ENCODE measurements at regions not wholly inside any gene's neighbourhood (a gene's known extent, or its start where the extent isn't known, plus 50 kb on each side); places are given as distances from the start of the nearest gene placed in this dataset.
A peak's percentile ranks its signal among the peaks of the same experiment; 100 is the strongest.
"Not testable (repeated sequence)": the region's sequence is repeated elsewhere in the genome, so short reads cannot be mapped to it uniquely, and the experiment has no call there.

GRCh38 chr2:61677306-61677705 is 139.2 kb upstream of the XPO1 start:
- DNase-seq (ENCODE audit: low read depth, low spot score) = no peak

GRCh38 chr2:61675204-61675603 is 137.0 kb upstream of the XPO1 start:
- no peak for DNase-seq (ENCODE audit: low read depth, low spot score)

GRCh38 chr2:61671561-61672315 is 133.6 kb upstream of the XPO1 start:
- DNase-seq (ENCODE audit: low read depth, low spot score) = no peak

GRCh38 chr2:61670591-61671501 is 132.7 kb upstream of the XPO1 start:
- DNase-seq (ENCODE audit: low read depth, low spot score) = no peak

GRCh38 chr2:61664190-61664589 is 126.0 kb upstream of the XPO1 start:
- no peak for DNase-seq (ENCODE audit: low read depth, low spot score)

- DNase-seq (ENCODE audit: low read depth, low spot score) = no peak
Measured at GRCh38 chr2:61662990-61663389, 124.8 kb upstream of the XPO1 start.

GRCh38 chr2:61660511-61661388 is 122.6 kb upstream of the XPO1 start:
- peak; percentile 32 for DNase-seq (ENCODE audit: low read depth, low spot score)

- peak; percentile 14 for DNase-seq (ENCODE audit: low read depth, low spot score)
Measured at GRCh38 chr2:61658841-61659780, 121.0 kb upstream of the XPO1 start.

- DNase-seq (ENCODE audit: low read depth, low spot score) = not testable (repeated sequence)
Measured at GRCh38 chr2:61649946-61650345, 111.8 kb upstream of the XPO1 start.

- DNase-seq (ENCODE audit: low read depth, low spot score) = no peak
Measured at GRCh38 chr2:61649021-61649420, 110.9 kb upstream of the XPO1 start.

- no peak for DNase-seq (ENCODE audit: low read depth, low spot score)
Measured at GRCh38 chr2:61647044-61647443, 108.9 kb upstream of the XPO1 start.

- no peak for DNase-seq (ENCODE audit: low read depth, low spot score)
Measured at GRCh38 chr2:61645911-61646310, 107.8 kb upstream of the XPO1 start.

- not testable (repeated sequence) for DNase-seq (ENCODE audit: low read depth, low spot score)
Measured at GRCh38 chr2:61643153-61643552, 105.0 kb upstream of the XPO1 start.

GRCh38 chr2:61640406-61640805 is 102.2 kb upstream of the XPO1 start:
- peak; percentile 73 for DNase-seq (ENCODE audit: low read depth, low spot score)

GRCh38 chr2:61639721-61640120 is 101.6 kb upstream of the XPO1 start:
- DNase-seq (ENCODE audit: low read depth, low spot score) = no peak

- DNase-seq (ENCODE audit: low read depth, low spot score) = no peak
Measured at GRCh38 chr2:61636686-61637085, 98.5 kb upstream of the XPO1 start.

- peak; percentile 44 for DNase-seq (ENCODE audit: low read depth, low spot score)
Measured at GRCh38 chr2:61634512-61634911, 96.4 kb upstream of the XPO1 start.

- DNase-seq (ENCODE audit: low read depth, low spot score) = no peak
Measured at GRCh38 chr2:61633250-61633649, 95.1 kb upstream of the XPO1 start.

GRCh38 chr2:61632276-61633169 is 94.4 kb upstream of the XPO1 start:
- no peak for DNase-seq (ENCODE audit: low read depth, low spot score)

- DNase-seq (ENCODE audit: low read depth, low spot score) = no peak
Measured at GRCh38 chr2:61631321-61631720, 93.2 kb upstream of the XPO1 start.

Measured in ELF-1 (cell line).